ENCODE measurements at regions not wholly inside any gene's neighbourhood (a gene's known extent, or its start where the extent isn't known, plus 50 kb on each side); places are given as distances from the start of the nearest gene placed in this dataset.

DNA sequence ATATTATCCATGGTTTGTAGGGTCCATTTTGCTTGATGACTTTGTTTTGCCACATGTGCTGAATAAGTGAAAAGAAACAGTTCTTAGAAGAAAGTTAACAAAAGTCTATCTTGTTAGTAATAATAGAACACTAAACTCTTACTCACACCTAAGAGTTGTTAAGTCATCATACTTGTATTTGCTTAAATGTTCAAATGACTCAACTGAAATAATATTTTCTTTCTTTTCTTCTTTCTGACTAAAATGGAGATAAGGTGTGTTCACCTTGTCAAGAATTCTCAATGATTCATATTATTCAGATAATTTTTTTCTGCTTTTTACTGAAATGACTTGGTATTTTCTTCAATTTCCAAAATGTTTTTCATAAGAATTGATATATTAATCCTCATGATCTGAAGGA, 327.2 kb downstream of the HTR1B start:
- DNase-seq, result no peak

GRCh38 chr6:77133031-77133430, 330.3 kb downstream of the HTR1B start:
- Histone ChIP-seq H3K9me3 (peaks cover 0 to 4% (median 2%) of the 10 kb centered on the region in 4 donors), H3K27ac (no peak overlapping the region), H3K4me3 (no peak overlapping the region), H3K27me3 (no peaks in the 10 kb centered on the region), H3K4me1 (no peaks in the 10 kb centered on the region), H3K36me3 (no peaks in the 10 kb centered on the region)
- WGBS, 5 donors, result 82 to 93% (median 83%) methylated on average over 5 of the region's 5 CpGs
- TF ChIP-seq, protein P1, sequence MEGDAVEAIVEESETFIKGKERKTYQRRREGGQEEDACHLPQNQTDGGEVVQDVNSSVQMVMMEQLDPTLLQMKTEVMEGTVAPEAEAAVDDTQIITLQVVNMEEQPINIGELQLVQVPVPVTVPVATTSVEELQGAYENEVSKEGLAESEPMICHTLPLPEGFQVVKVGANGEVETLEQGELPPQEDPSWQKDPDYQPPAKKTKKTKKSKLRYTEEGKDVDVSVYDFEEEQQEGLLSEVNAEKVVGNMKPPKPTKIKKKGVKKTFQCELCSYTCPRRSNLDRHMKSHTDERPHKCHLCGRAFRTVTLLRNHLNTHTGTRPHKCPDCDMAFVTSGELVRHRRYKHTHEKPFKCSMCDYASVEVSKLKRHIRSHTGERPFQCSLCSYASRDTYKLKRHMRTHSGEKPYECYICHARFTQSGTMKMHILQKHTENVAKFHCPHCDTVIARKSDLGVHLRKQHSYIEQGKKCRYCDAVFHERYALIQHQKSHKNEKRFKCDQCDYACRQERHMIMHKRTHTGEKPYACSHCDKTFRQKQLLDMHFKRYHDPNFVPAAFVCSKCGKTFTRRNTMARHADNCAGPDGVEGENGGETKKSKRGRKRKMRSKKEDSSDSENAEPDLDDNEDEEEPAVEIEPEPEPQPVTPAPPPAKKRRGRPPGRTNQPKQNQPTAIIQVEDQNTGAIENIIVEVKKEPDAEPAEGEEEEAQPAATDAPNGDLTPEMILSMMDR (IDR thresholded peaks at IDR 0.05), result no peak
- TF ChIP-seq POLR2AphosphoS5 (IDR thresholded peaks at IDR 0.05) (no peak), POLR2A (IDR thresholded peaks at IDR 0.05) (no peak), EP300 (IDR thresholded peaks at IDR 0.05) (no peak)
- no peak for DNase-seq
- intact Hi-C loops (cut with DNase I; ENCODE audit: low total_unique reads), result no loop called here

More for the DNA sequence above, 327.2 kb downstream of the HTR1B start:
- H3K27me3 ChIP-seq, result no peaks in the 10 kb centered on the region
- H3K36me3 ChIP-seq, result no peaks in the 10 kb centered on the region
- H3K9me3 ChIP-seq, result no peaks in the 10 kb centered on the region
- no peak for TF ChIP-seq POLR2A (IDR thresholded peaks at IDR 0.05)
- no peak for TF ChIP-seq EP300 (IDR thresholded peaks at IDR 0.05)
- TF ChIP-seq POLR2AphosphoS5 (IDR thresholded peaks at IDR 0.05), result no peak
- TF ChIP-seq, protein P1 (IDR thresholded peaks at IDR 0.05), result no peak
- no peaks in the 10 kb centered on the region for H3K4me1 ChIP-seq
- H3K4me3 ChIP-seq, result no peak overlapping the region
- intact Hi-C loops (cut with DNase I; ENCODE audit: low total_unique reads), result no loop called here
- H3K27ac ChIP-seq, result no peak overlapping the region

DNA sequence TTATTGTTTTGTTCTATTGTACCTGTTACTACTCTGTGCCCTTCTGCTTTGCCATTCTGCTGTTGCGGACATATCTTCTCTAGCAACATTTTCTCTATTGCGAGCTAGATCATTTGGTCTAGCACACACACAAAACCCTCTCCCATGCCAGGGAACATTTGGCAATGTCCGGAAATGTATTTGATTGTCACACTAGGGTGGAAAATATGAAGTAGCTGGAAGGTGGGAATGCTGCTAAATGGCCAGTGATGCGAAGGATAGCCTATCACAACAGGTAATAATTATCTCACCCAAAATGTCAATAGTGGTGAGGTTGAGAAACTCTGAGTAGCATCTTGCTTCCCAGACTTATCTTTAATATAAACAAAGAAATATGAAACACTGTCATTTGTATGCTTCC, 331.9 kb downstream of the HTR1B start:
- TF ChIP-seq, protein P1 (IDR thresholded peaks at IDR 0.05), result no peak
- no peak for TF ChIP-seq EP300 (IDR thresholded peaks at IDR 0.05)
- TF ChIP-seq POLR2AphosphoS5 (IDR thresholded peaks at IDR 0.05), result no peak
- no peak for TF ChIP-seq POLR2A (IDR thresholded peaks at IDR 0.05)
- H3K4me1 ChIP-seq, result no peaks in the 10 kb centered on the region
- H3K27me3 ChIP-seq, result no peaks in the 10 kb centered on the region
- peaks cover 0 to 4% (median 2%) of the 10 kb centered on the region in 4 donors for H3K9me3 ChIP-seq
- no peak for DNase-seq
- no peak overlapping the region for H3K27ac ChIP-seq
- no peaks in the 10 kb centered on the region for H3K36me3 ChIP-seq
- WGBS, 5 donors, result 90 to 96% (median 93%) methylated on average over 4 of the region's 4 CpGs
- no peak overlapping the region for H3K4me3 ChIP-seq
- intact Hi-C loops (cut with DNase I; ENCODE audit: low total_unique reads), result no loop called here

DNA sequence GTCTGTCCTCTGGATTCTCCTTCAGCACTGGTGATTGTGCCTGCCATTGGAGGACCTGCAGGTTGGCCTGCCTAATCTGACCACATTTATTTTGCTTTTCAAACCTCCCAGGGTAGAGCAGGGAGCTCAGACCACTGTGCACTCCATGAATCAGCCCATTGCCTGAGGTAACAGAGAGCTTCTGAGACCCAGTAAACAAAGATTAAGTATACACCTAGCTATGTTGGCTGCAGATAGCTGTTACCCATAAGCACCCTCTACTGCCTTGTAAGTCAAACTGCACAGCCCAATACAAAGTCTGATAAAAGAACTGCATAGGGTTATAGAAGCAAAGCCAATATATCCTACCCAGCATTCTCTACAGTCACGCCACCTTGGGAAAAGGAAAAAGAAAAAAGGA, 338.7 kb downstream of the HTR1B start:
- 62 to 90% (median 79%) methylated on average over 1 of the region's 1 CpG for WGBS, 5 donors
- TF ChIP-seq, protein P1 (IDR thresholded peaks at IDR 0.05), result no peak
- no peak for TF ChIP-seq POLR2A (IDR thresholded peaks at IDR 0.05)
- no peak for TF ChIP-seq POLR2AphosphoS5 (IDR thresholded peaks at IDR 0.05)
- TF ChIP-seq EP300 (IDR thresholded peaks at IDR 0.05), result no peak

More for the DNA sequence above, 338.7 kb downstream of the HTR1B start:
- no peaks in the 10 kb centered on the region for H3K4me1 ChIP-seq
- H3K4me3 ChIP-seq, result no peak overlapping the region
- peak in 1 of 2 donors; percentile 3 for DNase-seq
- no peak overlapping the region for H3K27ac ChIP-seq
- no peaks in the 10 kb centered on the region for H3K36me3 ChIP-seq
- H3K27me3 ChIP-seq, result no peaks in the 10 kb centered on the region
- peaks cover 0 to 4% (median 2%) of the 10 kb centered on the region in 4 donors for H3K9me3 ChIP-seq
- intact Hi-C loops (cut with DNase I; ENCODE audit: low total_unique reads), result no loop called here
